Activated T-helper 1 cell treated with anti-CD3 and anti-CD28 coated beads, Interleukin-2, amount 50 U/mL, for 16 hours (primary cell): ENCODE measurements at regions not wholly inside any gene's neighbourhood (a gene's known extent, or its start where the extent isn't known, plus 50 kb on each side); places are given as distances from the start of the nearest gene placed in this dataset.
"Not testable (repeated sequence)": the region's sequence is repeated elsewhere in the genome, so short reads cannot be mapped to it uniquely, and the experiment has no call there.

Experiments
- DNase-seq, 2 donors: peaks; one replicate each; pipeline ENCODE4 v3.0.0-alpha.2; 2020; ENCODE audit warnings: low read depth in 1 of 2, low spot score in 1 of 2

- DNase-seq = no peak
Measured at GRCh38 chr5:42950116-42950455, 90.0 kb downstream of the ANXA2R start.

DNA sequence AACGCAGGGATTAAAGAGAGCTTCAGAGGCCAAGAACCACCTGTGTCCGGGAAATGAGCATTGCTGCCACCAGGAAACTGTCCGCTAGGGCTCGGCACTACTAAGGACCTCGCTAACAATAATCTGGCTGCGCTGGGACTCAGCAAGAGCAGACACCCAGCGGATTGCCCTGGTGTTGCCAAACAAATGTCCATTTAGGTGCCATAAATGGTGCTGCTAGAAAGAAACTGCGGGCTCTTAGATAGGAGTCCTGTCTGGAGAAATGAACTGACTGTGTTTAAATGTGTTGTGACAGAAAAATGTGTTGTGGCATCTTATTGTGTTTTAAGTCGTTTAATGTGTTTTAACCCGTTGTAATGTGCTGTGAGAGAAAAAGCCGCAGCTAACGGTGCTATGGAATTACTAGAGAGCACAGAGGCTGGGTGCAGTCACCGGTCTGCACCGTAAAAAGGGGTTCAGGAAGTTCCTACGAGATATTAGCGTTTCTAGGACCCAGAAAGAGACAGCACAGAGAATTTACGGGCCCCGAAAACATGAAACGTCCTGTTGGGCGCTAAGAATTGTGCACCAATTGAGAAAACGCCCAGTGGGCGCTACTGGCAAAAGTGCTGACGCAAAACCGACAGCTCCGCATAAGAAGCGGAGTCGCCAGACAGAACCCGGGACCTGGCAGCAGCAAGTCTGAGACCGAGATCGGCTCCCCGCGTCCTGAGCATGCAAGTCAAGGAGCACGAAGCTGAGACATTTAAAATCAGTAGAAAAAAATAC is 90.6 kb downstream of the ANXA2R start:
- DNase-seq = peak; percentile 30 to 45

- DNase-seq = no peak
Measured at GRCh38 chr5:42948961-42949347, 91.2 kb downstream of the ANXA2R start.

DNA sequence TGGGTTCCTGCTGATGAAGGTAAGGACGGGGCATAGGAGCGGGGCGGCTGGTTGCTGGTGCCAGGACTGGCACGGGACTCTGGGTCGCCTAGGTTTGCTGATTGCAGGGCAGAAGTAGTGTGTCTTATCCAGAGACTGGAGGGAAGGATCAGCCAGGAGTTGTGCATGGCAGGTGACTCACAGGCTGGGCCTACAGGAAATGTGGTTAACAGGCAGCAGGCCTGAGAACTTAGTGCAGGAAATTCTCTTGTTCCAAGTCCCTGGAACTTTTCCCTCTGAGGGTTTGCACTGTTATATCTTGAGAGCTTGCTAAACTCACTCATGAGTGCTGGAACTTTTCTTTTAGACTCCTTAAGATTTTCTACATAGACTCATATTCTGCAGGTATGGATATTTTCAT is 95.1 kb downstream of the ANXA2R start:
- no peak for DNase-seq

DNA sequence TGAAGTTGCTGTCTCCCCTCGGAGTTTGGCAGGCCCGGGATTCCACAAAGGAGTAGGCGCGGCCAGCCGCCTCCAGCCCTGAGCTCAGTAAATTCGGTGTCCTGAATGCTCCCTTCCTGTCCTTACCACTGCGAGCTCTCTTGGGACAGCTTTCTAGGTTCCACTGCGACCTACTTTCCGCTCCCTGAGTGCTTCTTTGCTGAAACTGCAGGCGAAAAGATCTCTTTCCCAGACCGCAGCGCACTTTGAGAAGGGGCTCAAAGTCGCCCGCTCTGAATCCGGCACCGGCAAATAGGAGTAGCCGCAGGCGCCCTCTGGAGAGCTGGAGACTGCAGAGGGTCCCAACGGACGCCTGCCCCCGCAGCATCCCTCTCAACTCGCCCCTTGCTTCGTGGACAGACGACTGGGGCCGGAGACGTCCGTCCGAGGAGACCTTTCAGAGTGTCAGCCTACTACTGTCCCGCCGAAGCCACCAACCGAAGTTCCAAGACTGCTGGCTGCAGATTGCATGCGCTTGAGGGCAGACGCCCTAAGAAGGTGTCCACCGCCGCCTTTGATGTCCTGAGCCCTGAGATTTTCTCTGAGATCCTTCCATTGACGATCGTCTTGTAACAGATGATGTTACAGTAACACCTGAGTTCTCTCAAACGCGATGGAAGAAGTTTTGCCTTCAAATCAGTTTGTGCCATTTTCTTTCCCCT is 96.0 kb downstream of the ANXA2R start:
- no peak for DNase-seq

DNA sequence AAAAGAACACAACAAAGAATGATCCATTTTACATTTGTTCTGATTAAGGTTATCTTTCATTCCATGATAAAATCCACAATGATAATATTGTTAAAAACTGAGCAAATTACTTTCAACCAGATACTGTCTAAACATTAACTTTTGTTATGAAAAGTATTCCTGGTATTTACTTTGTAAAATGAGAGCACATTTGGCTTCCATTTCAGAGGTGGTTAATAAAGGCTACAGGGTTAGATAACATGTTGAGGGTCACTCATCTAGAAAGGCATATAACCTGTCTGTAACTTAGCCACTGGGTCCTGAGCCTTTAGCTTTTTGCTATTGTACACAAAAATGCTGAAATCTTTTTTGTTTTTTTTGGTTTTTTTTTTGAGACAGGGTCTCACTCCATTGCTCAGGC is 99.3 kb downstream of the ANXA2R start:
- DNase-seq = no peak

DNA sequence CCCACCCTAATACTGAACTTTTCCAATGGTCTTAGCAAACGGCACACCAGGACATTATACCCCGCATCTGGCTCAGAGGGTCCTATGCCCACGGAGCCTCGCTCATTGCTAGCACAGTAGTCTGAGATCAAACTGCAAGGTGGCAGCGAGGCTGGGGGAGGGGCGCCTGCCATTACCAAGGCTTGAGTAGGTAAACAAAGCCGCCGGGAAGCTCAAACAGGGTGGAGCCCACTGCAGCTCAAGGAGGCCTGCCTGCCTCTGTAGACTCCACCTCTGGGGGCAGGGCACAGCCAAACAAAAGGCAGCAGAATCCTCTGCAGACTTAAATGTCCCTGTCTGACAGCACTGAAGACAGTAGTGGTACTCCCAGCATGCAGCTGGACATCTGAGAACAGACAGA is 108.1 kb downstream of the ANXA2R start:
- not testable (repeated sequence) for DNase-seq

DNA sequence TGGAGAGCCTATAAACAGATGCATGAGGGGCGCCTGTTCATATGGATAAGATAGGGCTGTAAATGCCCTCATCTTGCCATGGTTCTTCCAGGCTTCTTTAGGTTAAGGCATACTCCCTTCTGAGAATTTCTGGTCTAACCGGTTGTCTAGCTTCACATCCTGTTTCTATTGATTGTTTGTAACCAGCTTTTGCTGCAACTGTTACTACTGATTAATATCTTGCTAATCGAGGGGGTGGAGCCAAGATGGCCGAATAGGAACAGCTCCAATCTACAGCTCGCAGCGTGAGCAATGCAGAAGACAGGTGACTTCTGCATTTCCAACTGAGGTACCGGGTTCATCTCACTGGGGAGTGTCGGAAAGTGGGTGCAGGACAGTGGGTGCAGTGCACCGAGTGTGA is 108.7 kb downstream of the ANXA2R start:
- DNase-seq = not testable (repeated sequence)

DNA sequence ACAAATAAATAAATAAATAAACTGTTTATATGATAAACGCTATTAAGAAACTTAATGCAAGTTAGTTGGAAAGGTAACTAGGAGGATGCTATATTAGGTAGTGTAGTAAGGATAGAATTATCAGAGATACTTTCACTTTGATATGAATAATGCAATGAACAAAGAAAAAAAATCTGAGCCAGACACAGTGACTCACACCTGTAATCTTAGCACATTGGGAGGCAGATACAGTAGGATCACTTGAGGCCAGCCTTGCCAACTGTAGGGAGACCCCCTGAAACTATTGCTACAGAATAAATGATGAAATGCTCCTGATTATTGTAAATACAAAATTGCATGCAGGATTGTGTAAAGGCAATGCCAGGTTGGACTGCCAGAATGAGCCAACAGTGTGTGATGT is 109.2 kb downstream of the ANXA2R start:
- no peak for DNase-seq

DNA sequence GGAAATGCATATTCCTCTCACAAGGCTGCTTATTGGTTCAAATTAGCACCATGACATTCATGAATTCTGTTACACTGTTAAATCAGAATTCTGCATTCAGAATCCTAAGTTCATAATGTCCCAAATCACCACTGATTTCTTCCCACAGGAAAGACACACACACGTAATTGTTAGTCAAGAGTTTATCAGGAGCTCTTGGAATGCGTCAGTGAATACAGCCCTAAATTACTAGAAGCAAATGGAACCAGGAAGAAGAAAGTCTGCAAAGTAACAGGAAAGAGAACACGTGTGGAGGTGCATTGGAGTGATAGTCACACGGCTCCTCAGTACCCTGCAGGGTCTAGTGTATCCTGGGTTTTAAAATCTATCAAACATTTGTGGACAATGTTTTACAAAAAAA is 110.2 kb downstream of the ANXA2R start:
- DNase-seq = no peak

DNA sequence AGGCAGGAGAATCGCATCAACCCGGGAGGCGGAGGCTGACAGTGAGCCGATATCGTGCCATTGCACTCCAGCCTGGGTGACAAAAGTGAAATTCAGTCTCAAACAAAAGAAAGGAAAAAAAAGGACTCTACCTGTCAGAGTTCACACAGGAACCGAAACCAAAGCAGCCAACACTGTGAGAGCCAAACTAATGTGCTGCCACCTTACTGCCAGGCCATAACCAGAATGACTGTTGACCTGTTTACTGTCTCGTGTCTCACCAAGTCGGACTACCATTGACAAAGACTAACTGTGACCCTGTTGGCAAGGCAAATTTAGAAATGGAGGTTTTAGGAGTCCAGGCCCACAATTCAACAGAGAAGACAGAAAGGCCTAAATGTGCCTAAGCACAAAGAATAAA is 112.4 kb downstream of the ANXA2R start:
- no peak for DNase-seq

DNA sequence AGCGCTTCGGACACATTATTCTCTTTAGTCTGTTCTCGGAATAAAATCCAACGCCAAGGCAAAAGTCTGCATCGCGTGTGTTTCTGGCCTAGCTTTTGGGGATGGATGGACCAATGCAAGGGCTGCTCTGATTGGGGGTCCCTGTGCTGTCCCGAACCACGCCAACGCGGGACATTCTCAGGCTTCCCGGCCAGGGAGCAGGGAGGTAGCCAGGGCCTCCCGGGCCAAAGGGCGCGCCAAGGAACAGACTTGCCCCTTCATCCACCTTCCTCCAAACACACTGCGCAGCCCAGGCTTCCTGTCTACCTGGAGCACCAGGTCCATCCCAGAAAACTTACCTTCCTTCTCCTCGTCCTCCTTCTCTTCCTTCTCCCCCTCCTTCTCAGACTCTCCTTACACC is 113.0 kb upstream of the SELENOP start:
- DNase-seq = no peak

GRCh38 chr5:42924226-42924625 is 112.5 kb upstream of the SELENOP start:
- no peak for DNase-seq

- DNase-seq = no peak
Measured at GRCh38 chr5:42923710-42924109, 112.0 kb upstream of the SELENOP start.

GRCh38 chr5:42919600-42919999 is 107.9 kb upstream of the SELENOP start:
- DNase-seq = no peak

DNA sequence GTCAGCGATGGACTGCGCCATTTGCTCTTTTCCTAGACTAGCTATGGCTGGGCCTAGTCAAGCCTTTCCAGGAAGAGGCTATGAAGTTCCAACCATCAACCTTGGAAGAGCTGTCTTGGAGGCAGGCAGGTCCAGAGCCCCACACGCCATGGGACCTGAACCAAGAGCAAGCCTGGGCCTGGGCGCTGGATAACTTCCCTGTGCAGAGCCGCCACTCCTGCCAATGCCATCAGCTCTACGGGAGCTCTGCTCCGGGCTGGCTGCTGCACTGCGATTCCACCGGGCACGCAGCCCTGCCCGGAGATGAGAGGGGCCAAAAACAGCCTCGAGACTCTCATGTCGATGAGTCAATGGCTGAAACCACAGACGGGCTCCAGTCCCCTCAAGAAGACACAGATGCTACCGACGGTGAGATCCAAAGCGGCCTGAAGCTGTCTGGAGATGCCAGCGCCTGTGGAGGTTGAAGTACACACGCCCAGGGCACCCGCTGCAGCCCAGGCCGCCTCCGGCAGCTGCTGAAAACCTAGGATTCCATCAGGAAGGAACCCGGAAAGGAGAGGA is 103.7 kb upstream of the SELENOP start:
- DNase-seq = no peak

DNA sequence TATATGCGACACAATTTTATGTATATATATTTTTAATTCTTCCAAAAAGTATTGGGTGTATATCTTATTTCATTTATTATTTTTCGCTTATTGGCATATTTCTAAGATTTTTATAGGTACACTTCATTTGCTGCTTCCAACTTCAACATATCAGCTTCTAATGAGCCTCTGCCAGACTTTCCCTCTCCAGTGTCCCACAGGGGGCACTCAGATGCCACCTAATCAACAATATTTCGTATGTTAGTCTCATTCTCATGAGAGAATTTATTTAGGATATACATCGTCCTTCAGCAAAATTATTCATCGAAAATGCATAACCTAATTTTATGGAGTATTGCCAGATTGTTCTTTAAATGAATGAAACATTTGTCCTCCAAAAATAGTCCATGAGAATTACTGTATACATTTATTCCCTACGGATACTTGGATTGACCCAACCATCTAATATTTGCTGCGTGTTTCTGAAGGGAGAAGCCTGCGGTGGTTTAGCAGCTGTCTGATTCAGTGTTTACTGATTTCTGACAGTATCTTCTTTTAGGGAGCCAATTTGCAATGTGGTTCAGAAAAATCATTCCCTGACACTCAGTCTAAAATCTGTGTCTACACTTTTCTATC is 100.6 kb upstream of the SELENOP start:
- DNase-seq = peak in 1 of 2 donors; percentile 24

DNA sequence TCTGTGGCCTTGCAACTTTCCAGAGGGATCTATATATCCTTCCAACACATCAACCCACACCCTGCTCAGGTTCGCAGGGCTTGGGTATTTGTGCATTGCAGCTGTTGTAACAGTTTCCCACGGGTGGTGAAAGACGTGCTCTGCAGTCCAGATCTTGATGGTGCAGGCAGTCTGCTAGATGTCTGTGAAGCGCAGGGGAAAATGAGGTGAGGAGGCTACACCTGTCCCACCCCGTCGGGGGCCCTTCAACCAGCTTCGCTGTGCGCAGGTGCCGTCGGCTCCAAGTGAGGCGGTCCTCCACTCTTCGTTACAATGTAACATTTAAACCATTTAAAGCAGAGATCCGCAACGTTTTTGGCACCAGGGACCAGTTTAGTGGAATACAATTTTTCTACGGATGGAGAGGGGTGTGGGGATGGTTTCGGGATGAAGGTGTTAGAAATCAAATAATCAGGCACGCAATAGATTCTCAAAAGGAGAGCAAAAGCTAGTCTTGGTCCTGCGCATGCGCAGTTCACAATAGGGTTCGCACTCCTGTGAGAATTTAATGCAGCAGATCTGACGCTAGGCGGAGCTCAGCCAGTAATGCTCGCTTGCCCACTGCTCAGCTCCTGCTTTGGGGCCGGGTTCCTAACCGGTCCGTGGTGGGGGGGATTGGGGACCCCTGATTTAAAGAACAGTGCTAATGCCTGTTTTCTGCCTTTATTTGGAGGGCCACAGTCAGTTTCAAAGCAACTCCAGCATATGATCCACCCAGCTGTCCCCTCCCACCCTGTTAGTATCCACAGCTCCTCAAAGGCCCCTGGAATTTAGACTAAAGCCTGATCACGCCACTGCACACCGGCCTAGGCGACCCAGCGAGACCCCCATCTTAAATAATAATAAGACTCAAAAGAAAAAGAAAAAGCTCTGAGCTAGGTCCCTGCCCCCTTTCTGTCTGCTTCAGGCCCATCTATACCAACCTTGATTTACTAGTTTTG is 97.1 kb upstream of the SELENOP start:
- peak; percentile 77 to 79 for DNase-seq

DNA sequence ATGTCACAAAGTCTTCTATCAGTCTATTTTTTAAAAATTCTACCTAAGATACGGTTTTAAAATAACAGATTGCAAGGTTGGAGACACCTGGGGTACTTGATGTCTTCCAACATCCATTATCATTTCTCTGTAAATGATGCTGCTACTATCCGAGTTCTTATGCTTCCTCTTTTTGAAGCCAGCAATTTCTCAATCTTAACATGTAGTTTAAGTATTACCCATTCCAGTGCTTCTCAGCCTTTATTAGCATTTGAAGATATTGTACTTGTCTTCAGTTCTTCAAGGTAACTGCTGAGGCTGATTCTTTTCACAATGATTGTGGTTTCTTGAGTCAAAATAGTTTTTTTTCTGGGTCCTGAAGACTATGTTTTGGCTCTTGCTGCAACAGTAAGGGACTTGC is 96.4 kb upstream of the SELENOP start:
- no peak for DNase-seq

DNA sequence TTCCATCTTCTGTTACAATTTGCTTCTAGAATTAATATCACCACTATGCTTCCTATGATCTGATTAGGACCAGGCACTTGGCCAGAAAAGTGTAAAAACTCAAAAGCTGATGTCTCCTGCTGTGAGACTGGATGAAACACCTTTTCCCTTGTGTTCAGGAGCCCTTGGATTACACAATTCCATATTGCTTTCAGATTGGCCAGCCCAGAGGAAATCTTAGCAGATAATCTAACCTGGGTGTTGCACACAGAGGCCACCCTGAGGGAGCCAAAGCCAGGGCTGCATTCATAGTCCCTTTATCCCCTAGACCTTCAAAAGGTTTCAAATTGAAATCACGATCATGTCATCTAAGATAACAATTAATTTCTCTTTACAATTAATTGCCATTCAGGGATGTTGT is 94.1 kb upstream of the SELENOP start:
- no peak for DNase-seq

- DNase-seq = no peak
Measured at GRCh38 chr5:42900734-42901133, 89.0 kb upstream of the SELENOP start.
